ENCODE measurements at regions not wholly inside any gene's neighbourhood (a gene's known extent, or its start where the extent isn't known, plus 50 kb on each side); places are given as distances from the start of the nearest gene placed in this dataset.

DNA sequence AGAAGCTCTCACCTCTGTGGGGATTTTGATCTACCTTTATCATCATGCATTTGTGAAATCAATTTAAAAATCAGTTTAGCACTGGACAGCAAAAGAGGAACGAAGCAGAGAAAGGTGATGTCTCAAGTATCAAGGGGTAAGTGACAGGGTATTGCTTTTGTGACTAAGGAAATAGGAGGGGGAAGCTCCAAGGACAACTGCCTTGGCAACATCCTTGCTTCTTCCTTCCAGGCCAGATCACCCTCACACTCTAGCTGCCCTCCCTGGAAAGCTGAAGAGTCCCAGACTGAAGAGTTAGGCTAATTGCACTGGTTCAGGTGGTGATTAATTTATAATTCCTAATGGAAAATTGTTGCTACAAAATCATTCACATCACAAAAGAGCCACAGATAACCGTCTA, 859.1 kb upstream of the ACVR2A start:
- no peak for DNase-seq (ENCODE audit: unreplicated experiment)
- TF ChIP-seq, protein P1, sequence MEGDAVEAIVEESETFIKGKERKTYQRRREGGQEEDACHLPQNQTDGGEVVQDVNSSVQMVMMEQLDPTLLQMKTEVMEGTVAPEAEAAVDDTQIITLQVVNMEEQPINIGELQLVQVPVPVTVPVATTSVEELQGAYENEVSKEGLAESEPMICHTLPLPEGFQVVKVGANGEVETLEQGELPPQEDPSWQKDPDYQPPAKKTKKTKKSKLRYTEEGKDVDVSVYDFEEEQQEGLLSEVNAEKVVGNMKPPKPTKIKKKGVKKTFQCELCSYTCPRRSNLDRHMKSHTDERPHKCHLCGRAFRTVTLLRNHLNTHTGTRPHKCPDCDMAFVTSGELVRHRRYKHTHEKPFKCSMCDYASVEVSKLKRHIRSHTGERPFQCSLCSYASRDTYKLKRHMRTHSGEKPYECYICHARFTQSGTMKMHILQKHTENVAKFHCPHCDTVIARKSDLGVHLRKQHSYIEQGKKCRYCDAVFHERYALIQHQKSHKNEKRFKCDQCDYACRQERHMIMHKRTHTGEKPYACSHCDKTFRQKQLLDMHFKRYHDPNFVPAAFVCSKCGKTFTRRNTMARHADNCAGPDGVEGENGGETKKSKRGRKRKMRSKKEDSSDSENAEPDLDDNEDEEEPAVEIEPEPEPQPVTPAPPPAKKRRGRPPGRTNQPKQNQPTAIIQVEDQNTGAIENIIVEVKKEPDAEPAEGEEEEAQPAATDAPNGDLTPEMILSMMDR (IDR thresholded peaks at IDR 0.05; ENCODE audit: unreplicated experiment) = no peak
- no TSS peak for BruUV-seq (replicated peaks)
- peak overlapping the region; percentile 30 for H3K27ac Mint-ChIP-seq (ENCODE audit: low read depth, unreplicated experiment)
- no peaks in the 10 kb centered on the region for H3K9me3 Mint-ChIP-seq (ENCODE audit: unreplicated experiment)
- intact Hi-C loops (cut with micrococcal nuclease) = no loop called here
- no peaks in the 10 kb centered on the region for H3K27me3 Mint-ChIP-seq (ENCODE audit: insufficient read depth, unreplicated experiment)
- H3K36me3 Mint-ChIP-seq (ENCODE audit: insufficient read depth, unreplicated experiment) = no peaks in the 10 kb centered on the region
- ChIA-PET CTCF (interaction anchor here (0.7 to 1.2 kb wide), 2 partner anchors 15 to 58 kb away, joined by 3 read pairs; no protein-coding TSS in a partner anchor), POLR2A (interaction anchor here (0.9 kb wide), 1 partner anchor 858 kb away, joined by 3 read pairs; no protein-coding TSS in a partner anchor)
- H3K4me1 Mint-ChIP-seq (ENCODE audit: insufficient read depth, unreplicated experiment) = peaks cover 38% of the 10 kb centered on the region
- no peak overlapping the region for H3K4me3 Mint-ChIP-seq (ENCODE audit: unreplicated experiment)

DNA sequence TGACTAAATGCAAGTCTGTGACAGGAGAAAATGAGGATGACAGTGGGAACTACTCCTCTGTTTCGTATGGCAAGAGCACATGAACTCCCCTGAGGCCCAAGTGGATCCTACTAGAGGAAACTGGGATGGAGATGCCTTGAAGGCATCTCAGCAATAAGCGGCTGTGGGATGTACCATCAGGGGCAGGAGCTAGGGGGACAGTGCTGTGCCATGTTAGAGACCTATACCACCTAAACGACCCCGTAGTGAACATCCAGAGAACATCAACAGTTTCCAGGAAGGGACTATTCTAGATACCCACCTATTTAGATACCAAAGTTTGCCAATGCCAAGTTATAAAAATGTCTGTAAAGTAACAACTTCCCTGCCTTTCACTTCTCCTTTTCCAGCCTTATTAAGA, 860.8 kb upstream of the ACVR2A start:
- intact Hi-C loops (cut with micrococcal nuclease) = loop anchor here (5.0 kb wide), 1 partner anchor 48 kb away; no protein-coding TSS in a partner anchor
- no peaks in the 10 kb centered on the region for H3K36me3 Mint-ChIP-seq (ENCODE audit: insufficient read depth, unreplicated experiment)
- TF ChIP-seq, protein P1 (IDR thresholded peaks at IDR 0.05; ENCODE audit: unreplicated experiment) = no peak
- H3K9me3 Mint-ChIP-seq (ENCODE audit: unreplicated experiment) = no peaks in the 10 kb centered on the region
- POLR2A ChIA-PET = interaction anchor here (0.7 kb wide), 1 partner anchor 14 kb away, joined by 3 read pairs; no protein-coding TSS in a partner anchor
- H3K27ac Mint-ChIP-seq (ENCODE audit: low read depth, unreplicated experiment) = peak overlapping the region; percentile 66
- H3K27me3 Mint-ChIP-seq (ENCODE audit: insufficient read depth, unreplicated experiment) = no peaks in the 10 kb centered on the region
- DNase-seq (ENCODE audit: unreplicated experiment) = no peak
- H3K4me1 Mint-ChIP-seq (ENCODE audit: insufficient read depth, unreplicated experiment) = peaks cover 24% of the 10 kb centered on the region
- CTCF ChIA-PET = no interaction called here
- no peak overlapping the region for H3K4me3 Mint-ChIP-seq (ENCODE audit: unreplicated experiment)
- no TSS peak for BruUV-seq (replicated peaks)

DNA sequence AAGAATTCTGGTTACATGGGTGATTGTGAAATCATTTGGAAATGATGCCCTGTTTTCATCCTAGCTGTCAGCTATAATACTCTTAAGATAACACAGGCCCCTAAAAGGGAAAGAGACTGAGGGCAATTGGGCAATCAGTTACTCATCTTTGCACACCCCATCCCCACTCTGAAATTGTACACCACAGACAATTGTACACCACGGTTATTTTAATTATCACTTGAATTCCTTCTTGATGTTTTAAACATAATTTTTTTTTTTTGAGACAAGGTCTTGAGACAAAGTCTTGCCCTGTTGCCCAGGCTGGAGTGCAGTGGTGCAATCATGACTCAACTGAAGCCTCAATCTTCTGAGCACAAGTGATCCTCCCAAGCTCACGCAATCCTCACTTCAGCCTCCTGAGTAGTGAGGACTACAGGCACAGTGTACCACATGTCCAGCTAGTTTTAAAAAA, 862.4 kb upstream of the ACVR2A start:
- DNase-seq (ENCODE audit: unreplicated experiment) = peak; percentile 94
- H3K4me3 Mint-ChIP-seq (ENCODE audit: unreplicated experiment) = no peak overlapping the region

DNA sequence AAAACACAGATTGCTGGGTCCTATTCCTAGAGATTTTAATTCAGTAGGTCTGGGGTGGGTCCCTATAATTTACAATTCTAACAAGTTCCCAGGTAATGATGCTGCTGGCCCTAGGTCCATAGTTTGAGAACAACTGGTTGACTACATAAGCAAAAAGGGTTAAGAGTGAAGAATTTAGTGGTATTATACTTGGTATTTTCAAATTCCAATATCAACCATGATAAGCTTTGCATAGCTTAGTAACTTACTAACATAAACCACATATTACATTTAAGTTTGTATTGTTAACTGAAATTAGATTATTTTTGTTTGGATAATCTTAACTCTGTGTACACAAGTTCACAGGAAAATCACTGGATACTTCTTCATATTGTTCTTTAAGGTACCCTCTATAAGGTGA, 862.9 kb upstream of the ACVR2A start:
- ChIA-PET CTCF (interaction anchor here (0.9 to 1.5 kb wide), 3 partner anchors 55 to 71 kb away, joined by 3 to 6 read pairs (median 5); no protein-coding TSS in a partner anchor), POLR2A (interaction anchor here (0.6 to 1.5 kb wide), 15 partner anchors 8 to 916 kb away, joined by 3 to 8 read pairs (median 4); no protein-coding TSS in a partner anchor)
- Mint-ChIP-seq H3K4me1 (ENCODE audit: insufficient read depth, unreplicated experiment) (peaks cover 24% of the 10 kb centered on the region), H3K27me3 (ENCODE audit: insufficient read depth, unreplicated experiment) (no peaks in the 10 kb centered on the region), H3K27ac (ENCODE audit: low read depth, unreplicated experiment) (peak overlapping the region; percentile 62), H3K36me3 (ENCODE audit: insufficient read depth, unreplicated experiment) (no peaks in the 10 kb centered on the region), H3K9me3 (ENCODE audit: unreplicated experiment) (no peaks in the 10 kb centered on the region), H3K4me3 (ENCODE audit: unreplicated experiment) (no peak overlapping the region)
- no TSS peak for BruUV-seq (replicated peaks)
- DNase-seq (ENCODE audit: unreplicated experiment) = no peak
- TF ChIP-seq, protein P1 (IDR thresholded peaks at IDR 0.05; ENCODE audit: unreplicated experiment) = no peak
- intact Hi-C loops (cut with micrococcal nuclease) = loop anchor here (5.0 kb wide), 1 partner anchor 50 kb away; no protein-coding TSS in a partner anchor

More for the DNA sequence above, 862.4 kb upstream of the ACVR2A start:
- no peaks in the 10 kb centered on the region for H3K36me3 Mint-ChIP-seq (ENCODE audit: insufficient read depth, unreplicated experiment)
- intact Hi-C loops (cut with micrococcal nuclease) = loop anchor here (5.0 kb wide), 1 partner anchor 50 kb away; no protein-coding TSS in a partner anchor
- H3K9me3 Mint-ChIP-seq (ENCODE audit: unreplicated experiment) = no peaks in the 10 kb centered on the region
- CTCF ChIA-PET = interaction anchor here (0.9 to 1.5 kb wide), 3 partner anchors 55 to 70 kb away, joined by 3 to 6 read pairs (median 5); no protein-coding TSS in a partner anchor
- H3K27me3 Mint-ChIP-seq (ENCODE audit: insufficient read depth, unreplicated experiment) = no peaks in the 10 kb centered on the region
- POLR2A ChIA-PET = interaction anchor here (0.6 to 1.5 kb wide), 15 partner anchors 9 to 915 kb away, joined by 3 to 8 read pairs (median 4); no protein-coding TSS in a partner anchor
- peaks cover 24% of the 10 kb centered on the region for H3K4me1 Mint-ChIP-seq (ENCODE audit: insufficient read depth, unreplicated experiment)
- BruUV-seq (replicated peaks) = no TSS peak
- peak overlapping the region; percentile 62 for H3K27ac Mint-ChIP-seq (ENCODE audit: low read depth, unreplicated experiment)
- TF ChIP-seq, protein P1 (IDR thresholded peaks at IDR 0.05; ENCODE audit: unreplicated experiment) = no peak

Measured in MCF 10A (cell line).